LoVo (cell line): ENCODE measurements at regions not wholly inside any gene's neighbourhood (a gene's known extent, or its start where the extent isn't known, plus 50 kb on each side); places are given as distances from the start of the nearest gene placed in this dataset.
A peak's percentile ranks its signal among the peaks of the same experiment; 100 is the strongest.
"Not testable (repeated sequence)": the region's sequence is repeated elsewhere in the genome, so short reads cannot be mapped to it uniquely, and the experiment has no call there.

Experiments used
- DNase-seq: peaks from one replicate; pipeline ENCODE4 v3.0.0-alpha.2; 2016; ENCODE audit warnings: low spot score

DNA sequence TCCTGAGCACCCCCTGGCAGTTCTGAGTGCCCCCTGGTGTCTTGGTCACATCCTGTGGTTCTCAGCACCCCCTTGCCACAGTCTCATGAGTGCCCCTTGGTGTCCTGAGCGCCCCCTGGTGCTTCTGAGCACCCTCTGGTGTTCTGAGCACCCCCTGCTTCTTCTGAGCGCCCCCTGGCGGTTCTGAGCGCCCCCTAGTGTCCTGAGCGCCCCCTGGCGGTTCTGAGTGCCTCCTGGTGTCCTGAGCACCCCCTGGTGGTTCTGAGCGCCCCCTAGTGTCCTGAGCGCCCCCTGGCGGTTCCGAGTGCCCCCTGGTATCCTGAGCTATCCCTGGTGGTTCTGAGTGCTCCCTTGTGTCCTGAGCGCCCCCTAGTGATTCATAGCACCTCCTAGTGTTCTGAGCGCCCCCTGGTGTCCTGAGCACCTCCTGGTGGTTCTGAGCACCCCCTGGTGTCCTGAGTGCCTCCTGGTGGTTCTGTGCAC lies 473.7 kb downstream of the TMEM121 start:
- DNase-seq = not testable (repeated sequence)

DNA sequence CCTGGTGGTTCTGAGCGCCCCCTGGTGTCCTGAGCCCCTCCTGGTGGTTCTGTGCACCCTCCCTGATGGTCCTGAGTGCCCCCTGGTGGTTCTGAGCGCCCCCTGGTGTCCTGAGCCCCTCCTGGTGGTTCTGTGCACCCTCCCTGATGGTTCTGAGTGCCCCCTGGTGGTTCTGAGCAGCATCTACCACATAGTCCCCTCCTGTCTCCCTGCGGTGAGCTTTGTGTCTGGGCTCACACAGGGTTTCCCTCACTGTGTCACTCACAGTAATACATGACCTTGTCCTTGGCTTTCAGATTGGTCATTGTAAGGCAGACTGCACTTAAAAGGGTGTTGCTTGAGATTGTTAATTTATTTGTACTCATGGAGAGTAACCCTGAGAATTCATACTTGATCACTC lies 474.9 kb downstream of the TMEM121 start:
- DNase-seq = not testable (repeated sequence)

DNA sequence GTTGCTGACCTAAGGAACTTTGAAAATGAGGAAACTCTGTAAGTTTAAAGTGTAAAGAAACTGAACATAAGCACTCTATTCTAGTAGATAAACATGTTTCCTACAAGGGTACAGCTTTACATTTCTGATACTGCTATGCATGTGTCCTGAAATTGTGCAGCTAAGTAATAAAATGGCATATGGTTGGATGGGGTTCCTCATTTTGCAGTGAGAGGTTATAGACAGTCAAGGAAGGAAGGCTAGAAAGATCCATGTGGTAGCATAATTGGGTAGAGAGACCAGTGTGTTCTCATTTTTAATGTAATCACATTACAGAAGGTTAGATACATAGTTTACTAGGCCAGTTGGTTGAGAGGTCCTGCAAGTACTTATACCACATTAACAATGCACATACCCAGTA lies 477.0 kb downstream of the TMEM121 start:
- no peak for DNase-seq

DNA sequence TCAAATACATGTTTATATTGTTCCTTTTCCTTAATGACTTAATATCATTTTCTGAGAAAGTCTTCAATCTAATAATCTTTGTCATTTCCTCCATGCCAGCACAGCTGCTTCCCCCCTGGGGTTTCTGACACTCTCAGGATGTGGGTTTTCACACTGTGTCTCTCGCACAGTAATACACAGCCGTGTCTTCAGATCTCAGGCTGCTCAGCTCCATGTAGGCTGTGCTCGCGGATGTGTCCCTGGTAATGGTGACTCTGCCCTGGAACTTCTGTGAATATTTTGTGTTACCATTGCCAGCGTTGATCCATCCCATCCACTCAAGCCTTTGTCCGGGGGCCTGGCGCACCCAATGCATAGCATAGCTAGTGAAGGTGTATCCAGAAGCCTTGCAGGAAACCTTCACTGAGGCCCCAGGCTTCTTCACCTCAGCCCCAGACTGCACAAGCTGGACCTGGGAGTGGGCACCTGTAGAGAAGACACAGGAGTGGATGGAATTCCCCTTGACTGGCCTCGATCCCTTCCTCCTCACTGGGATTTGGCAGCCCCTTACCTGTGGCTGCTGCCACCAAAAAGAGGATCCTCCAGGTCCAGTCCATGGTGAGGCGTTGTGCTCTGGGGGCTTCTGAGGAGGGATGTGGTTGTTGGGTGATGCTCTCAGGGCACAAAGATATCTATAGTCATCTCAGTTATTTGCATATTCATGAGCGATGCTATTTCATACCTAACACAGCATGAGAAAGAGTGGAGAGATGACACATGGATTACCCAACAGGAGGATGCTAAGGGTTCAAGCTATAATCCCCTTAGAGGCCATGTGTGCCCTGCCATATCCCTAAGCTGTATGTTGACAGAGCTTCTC lies 478.8 kb downstream of the TMEM121 start:
- DNase-seq = not testable (repeated sequence)

GRCh38 chr14:106006043-106006442 lies 479.7 kb downstream of the TMEM121 start:
- peak; percentile 1 for DNase-seq

DNA sequence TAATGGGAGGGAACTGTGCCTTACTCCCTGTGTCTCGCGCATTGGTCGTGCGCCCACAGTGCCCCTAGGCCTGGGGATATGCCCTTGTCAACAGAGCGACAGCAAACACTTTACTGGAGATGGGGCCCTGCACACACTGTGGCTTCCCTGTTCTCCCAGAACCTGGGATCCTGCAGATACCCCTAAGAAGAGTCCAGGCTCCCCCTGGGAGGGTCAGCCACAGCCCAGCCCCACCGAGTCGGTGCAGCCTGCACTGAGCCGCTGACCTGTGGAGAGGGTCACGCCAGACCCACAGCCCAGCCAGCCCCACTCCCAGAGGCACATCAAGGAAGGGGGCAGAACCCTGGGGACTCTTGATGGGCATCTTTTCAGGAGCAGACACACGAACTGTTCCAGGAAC lies 480.3 kb downstream of the TMEM121 start:
- DNase-seq = not testable (repeated sequence)

DNA sequence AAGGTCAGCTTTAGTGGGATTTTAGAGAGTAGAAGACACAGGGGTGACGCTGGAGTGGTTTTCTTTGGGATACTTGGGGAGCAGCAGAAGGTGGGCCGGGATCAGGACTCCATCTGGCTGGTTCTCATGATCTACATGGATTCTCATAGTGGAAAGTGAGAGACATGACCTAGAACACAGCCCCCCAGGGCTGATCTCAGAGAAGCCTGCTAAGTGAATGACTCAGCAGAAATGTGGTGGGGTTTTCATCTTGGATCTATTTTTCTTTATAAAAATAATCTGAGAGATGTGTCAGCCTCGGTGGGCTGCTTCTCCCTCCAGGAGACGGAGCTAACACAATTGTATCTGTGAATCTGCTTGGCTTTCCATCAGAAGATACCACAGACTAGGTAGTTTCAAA lies 484.4 kb downstream of the TMEM121 start:
- DNase-seq = no peak

GRCh38 chr14:106011631-106012360 lies 485.4 kb downstream of the TMEM121 start:
- DNase-seq = peak; percentile 46

- not testable (repeated sequence) for DNase-seq
These were observed 486.0 kb downstream of the TMEM121 start for GRCh38 chr14:106012361-106012725.

- DNase-seq = no peak
These were observed 487.5 kb downstream of the TMEM121 start for GRCh38 chr14:106013879-106014376.

GRCh38 chr14:106017952-106018351 lies 491.6 kb downstream of the TMEM121 start:
- DNase-seq = not testable (repeated sequence)

DNA sequence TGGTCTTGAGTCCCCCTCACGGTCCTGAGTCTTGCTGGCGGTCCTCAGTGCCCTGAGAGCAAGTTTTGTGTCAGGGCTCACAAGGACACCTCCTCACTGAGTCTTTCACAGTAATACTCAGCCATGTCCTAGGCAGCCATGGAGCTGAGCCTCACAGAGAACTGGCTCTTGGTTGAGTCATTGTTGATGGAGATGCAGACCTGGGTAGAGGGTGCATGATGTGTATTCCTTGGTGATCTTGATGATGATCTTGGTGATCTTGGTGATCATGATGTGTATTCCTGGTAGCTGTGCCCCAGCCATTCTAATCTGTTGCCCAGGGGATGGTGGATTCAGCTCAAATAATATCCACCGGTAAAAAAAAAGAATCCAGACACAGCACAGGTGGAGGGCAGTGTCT lies 495.4 kb downstream of the TMEM121 start:
- no peak for DNase-seq

GRCh38 chr14:106022648-106023047 lies 496.3 kb downstream of the TMEM121 start:
- DNase-seq = not testable (repeated sequence)

DNA sequence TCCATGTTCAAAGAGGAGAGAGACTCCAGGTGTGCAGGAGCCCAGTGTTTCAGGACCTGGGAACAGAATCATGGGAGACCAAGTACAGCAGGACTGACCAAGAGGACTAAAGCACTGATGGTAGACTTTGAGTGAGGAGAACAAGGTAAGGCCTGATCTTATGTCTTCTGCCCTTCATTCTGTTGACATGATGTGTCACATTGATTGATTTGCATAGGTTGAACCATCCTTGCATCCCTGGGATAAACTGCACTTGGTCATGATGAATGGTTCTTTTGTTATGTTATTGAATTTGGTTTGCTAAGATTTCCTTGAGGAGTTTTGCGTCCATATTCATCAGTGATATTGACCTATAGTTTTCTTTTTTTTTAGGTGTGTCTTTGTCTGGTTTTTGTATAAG lies 497.0 kb downstream of the TMEM121 start:
- DNase-seq = no peak

DNA sequence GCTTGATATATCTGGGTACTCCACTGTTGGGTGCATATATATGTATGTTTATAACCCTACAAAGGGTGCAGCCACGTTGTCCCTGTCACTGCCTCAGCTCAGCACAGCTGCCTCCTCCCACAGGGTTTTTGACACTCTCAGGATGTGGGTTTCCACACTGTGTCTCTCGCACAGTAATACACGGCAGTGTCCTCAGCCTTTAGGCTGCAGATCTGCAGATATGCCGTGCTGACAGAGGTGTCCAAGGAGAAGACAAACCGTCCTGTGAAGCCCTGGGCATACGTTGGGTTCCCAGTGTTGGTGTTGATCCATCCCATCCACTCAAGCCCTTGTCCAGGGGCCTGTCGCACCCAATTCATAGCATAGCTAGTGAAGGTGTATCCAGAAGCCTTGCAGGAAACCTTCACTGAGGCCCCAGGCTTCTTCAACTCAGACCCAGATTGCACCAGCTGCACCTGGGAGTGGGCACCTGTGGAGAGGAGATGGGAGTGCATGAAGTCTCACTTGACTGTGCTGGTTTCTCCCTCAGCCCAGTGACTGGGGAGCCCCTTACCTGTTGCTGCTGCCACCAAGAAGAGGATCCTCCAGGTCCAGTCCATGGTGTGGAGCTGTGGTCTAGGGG lies 498.7 kb downstream of the TMEM121 start:
- DNase-seq = no peak

DNA sequence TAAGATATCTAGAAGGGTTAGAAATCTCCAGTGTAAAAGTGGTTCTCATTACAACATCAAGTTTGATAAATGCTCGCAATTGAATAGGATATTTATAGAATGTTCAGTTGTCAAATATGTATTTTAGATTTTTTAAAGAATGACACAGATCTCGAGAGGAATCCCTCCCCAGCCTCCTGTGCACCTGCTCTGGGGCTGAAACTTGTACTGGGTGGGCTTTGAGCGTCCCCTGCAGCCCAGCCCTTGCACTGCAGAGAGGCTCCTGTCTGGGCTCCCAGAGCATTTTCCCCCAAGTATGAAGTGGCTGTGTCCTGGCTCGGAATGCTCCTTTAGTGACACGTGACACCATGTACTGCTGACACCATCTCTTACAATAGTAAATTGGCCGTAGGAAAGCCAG lies 499.6 kb downstream of the TMEM121 start:
- DNase-seq = no peak

GRCh38 chr14:106027759-106028158 lies 501.4 kb downstream of the TMEM121 start:
- not testable (repeated sequence) for DNase-seq

DNA sequence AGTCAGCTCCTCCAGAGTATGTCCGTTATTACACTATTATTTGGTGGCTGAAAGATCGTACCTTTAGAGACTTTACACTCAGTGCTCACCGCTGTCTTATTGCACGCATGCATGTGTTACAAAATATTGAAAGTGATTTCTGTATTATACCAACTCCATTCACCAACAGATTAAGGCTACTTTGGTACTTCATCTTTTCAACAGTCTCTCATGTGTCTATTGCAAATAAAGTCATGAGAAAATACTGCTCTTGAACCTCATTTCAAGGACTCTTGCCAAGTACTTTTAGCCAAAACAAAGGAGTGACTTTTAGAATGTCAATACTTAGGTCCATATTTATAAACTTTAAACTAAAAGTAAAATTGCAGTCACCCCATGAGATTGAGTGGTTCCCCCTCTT lies 503.6 kb downstream of the TMEM121 start:
- no peak for DNase-seq

- no peak for DNase-seq
These were observed 511.0 kb downstream of the TMEM121 start for GRCh38 chr14:106037380-106037779.

DNA sequence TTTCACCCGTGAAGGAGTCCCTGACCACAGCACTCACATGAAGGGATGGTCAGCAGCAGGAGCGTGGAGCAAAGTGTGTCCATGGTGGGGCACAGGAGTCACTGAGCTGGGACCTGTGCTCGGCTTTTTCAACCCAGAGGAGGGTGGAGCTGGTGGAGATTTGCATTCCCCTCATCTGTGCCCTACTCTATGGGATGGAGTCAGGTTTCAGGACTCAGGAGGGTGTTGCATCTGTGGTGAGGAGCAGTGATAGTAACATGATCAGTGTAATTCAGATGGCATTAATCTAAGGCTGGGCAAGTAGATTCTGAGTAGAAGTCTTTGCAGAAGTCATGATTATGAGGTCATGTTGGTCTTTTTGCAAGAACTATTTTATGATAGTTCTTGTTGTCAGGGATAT lies 511.9 kb downstream of the TMEM121 start:
- DNase-seq = no peak

DNA sequence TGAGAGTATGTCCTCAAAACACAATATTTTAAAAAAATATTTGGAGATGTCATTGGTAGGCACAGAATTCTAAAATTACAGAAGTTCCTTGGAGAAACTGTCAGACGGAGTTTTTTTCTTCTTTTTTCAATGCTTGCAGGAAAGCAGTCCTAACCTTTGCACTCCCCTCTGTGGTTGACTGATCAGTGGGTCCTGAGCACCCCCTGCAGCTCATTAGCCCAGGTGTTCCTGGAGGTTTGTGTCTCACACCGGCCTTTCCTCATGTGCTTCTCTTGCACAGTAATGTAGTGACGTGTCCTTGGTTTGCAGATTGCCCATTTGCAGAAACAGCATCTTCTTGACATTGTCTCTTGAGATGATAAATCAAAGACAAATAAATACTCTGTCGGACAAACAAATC lies 513.0 kb downstream of the TMEM121 start:
- no peak for DNase-seq

- DNase-seq = no peak
These were observed 518.1 kb downstream of the TMEM121 start for GRCh38 chr14:106044515-106044914.
